K562 (cell line): ENCODE measurements at regions not wholly inside any gene's neighbourhood (a gene's known extent, or its start where the extent isn't known, plus 50 kb on each side); places are given as distances from the start of the nearest gene placed in this dataset.
A peak's percentile ranks its signal among the peaks of the same experiment; 100 is the strongest.

Source experiments
- ATAC-seq: fragments of 200-7000 bp; cut with Tn5 transposase; 3 replicates; pipeline ENCODE4 v1.9.1; 2020; ENCODE audit warnings: moderate library complexity
- BruUV-seq: library from RNA; stranded (reverse); fragments of 400-500 nt; replicated peaks from 2 replicates; lab custom pipeline; 2021; lab: Mats Ljungman, UMichigan
- CTCF ChIA-PET: fragments of 300-600 bp; formaldehyde crosslinking; extraction: SDS; loops from one replicate; lab custom pipeline; 2021; ENCODE audit warnings: low intra/inter-chr PET ratio; lab: Yijun Ruan, JAX
- POLR2A ChIA-PET: fragments of 300-600, 350-650 bp; sonication (Branson Sonifier 250); formaldehyde crosslinking; extraction: SDS; loops from one replicate; lab custom pipeline; 2021; ENCODE audit warnings: antibody characterized with exemption, inconsistent platforms; lab: Yijun Ruan, JAX
- DNase-seq, 4 experiments: peaks; one replicate each; pipeline versions ENCODE4 v3.0.0 to v3.0.0-alpha.2; 2011 to 2018; ENCODE audit warnings: low spot score in 3 of 4, mixed read lengths in 3 of 4; ENCODE audit errors: extremely low read depth in 1 of 4
- FAIRE-seq: peaks from 2 replicates; lab custom pipeline; 2011; peaks lifted over from hg19 to GRCh38; lab: Jason Lieb, UNC
- H2AFZ ChIP-seq: 2 replicates; pipeline ENCODE4 v1.6.0; 2011; ENCODE audit warnings: low read depth, low read length, control low read depth, inconsistent platforms
- H3K27ac ChIP-seq: fragments of 200-600 bp; 3 replicates; pipeline ENCODE4 v1.8.0; 2011; ENCODE audit warnings: low read depth, mild to moderate bottlenecking, control low read depth, inconsistent platforms, low read length, moderate library complexity, mixed read lengths; ENCODE audit errors: extremely low read depth
- H3K27me3 ChIP-seq, 2 experiments: fragments of 300-600 bp in 1 of 2; 2 replicates in 1 of 2; 3 replicates in 1 of 2; pipeline versions ENCODE4 v1.6.0 to v1.8.0; 2011; ENCODE audit warnings: inconsistent platforms in 2 of 2, low read length in 2 of 2, mild to moderate bottlenecking in 1 of 2, mixed read lengths in 1 of 2, moderate library complexity in 1 of 2; ENCODE audit not compliant: control insufficient read depth in 2 of 2, insufficient read depth in 2 of 2
- H3K36me3 ChIP-seq: fragments of 300-600 bp; 3 replicates; pipeline ENCODE4 v1.8.0; 2011; ENCODE audit warnings: mild to moderate bottlenecking, low read length, inconsistent platforms; ENCODE audit not compliant: control insufficient read depth, insufficient read depth
- H3K4me1 ChIP-seq, 2 experiments: fragments of 200-600 bp in 1 of 2; replicated peaks in 1 of 2; 2 replicates in 1 of 2; 3 replicates in 1 of 2; pipeline versions ENCODE4 v1.5.1 to v1.8.0; 2011; ENCODE audit warnings: inconsistent platforms in 2 of 2, low read length in 2 of 2, mild to moderate bottlenecking in 1 of 2, mixed read lengths in 1 of 2, moderate library complexity in 1 of 2; ENCODE audit not compliant: control insufficient read depth in 2 of 2, insufficient read depth in 2 of 2
- H3K4me2 ChIP-seq: 2 replicates; pipeline ENCODE4 v1.6.1; 2011; ENCODE audit warnings: low read length, control low read depth, inconsistent platforms, mixed read lengths; ENCODE audit not compliant: insufficient read depth
- H3K4me3 ChIP-seq: fragments of 200-600 bp; sonication (generic), shearing (Covaris generic); 2 replicates; pipeline ENCODE4 v1.5.1; 2016; ENCODE audit warnings: control low read depth, inconsistent platforms
- H3K79me2 ChIP-seq: fragments of 200-600 bp; 3 replicates; pipeline ENCODE4 v1.8.0; 2011; ENCODE audit warnings: low read length, inconsistent platforms; ENCODE audit not compliant: control insufficient read depth, insufficient read depth
- H3K9ac ChIP-seq, 2 experiments: 2 replicates each; pipeline versions ENCODE4 v1.6.0 to v1.6.1; 2011; ENCODE audit warnings: low read depth in 2 of 2, low read length in 2 of 2, control low read depth in 1 of 2, inconsistent platforms in 1 of 2, mild to moderate bottlenecking in 1 of 2, mixed read lengths in 1 of 2; ENCODE audit not compliant: insufficient read depth in 1 of 2
- H3K9me1 ChIP-seq: one replicate; pipeline ENCODE4 v1.6.0; 2011; ENCODE audit warnings: inconsistent platforms, mild to moderate bottlenecking, low read length, moderate library complexity; ENCODE audit not compliant: control insufficient read depth, insufficient read depth
- H3K9me3 ChIP-seq: replicated peaks from 2 replicates; pipeline ENCODE4 v1.5.1; 2011; ENCODE audit warnings: low read depth, low read length, inconsistent platforms; ENCODE audit not compliant: control insufficient read depth, insufficient read depth
- H4K20me1 ChIP-seq: replicated peaks from 2 replicates; pipeline ENCODE4 v1.6.1; 2011; ENCODE audit warnings: low read length, inconsistent platforms, mixed read lengths; ENCODE audit not compliant: control insufficient read depth, insufficient read depth
- NEUROD1 ChIP-seq: fragments of 150-350 bp; IDR thresholded peaks from 2 replicates; pipeline ENCODE4 v1.6.1; 2014; ENCODE audit warnings: borderline replicate concordance, low read length, low read depth; ENCODE audit not compliant: partially characterized antibody
- ZNF134 ChIP-seq: fragments of 250-450 bp; sonication (Bioruptor Pico); conservative IDR thresholded peaks from 2 replicates; pipeline ENCODE4 v1.4.0; 2020
- ZNF212 ChIP-seq: fragments of 450-650 bp; formaldehyde crosslinking; IDR thresholded peaks from 2 replicates; pipeline ENCODE4 v1.4.0; 2020; ENCODE audit warnings: mild to moderate bottlenecking
- WGBS: fragments of 100-300 bp; shearing (Covaris generic); methylation state at CpG from one replicate; pipeline ENCODE4 v1.1.6; 2016; ENCODE audit warnings: low coverage, mixed read lengths; ENCODE audit not compliant: insufficient coverage; ENCODE audit errors: missing lambda C conversion rate; 5-methylcytosine and 5-hydroxymethylcytosine counted together
- in situ Hi-C: fragments of 300-500 bp; cut with MboI; formaldehyde crosslinking; loops from 4 replicates; pipeline ENCODE4 v1.15.0; 2018; ENCODE audit warnings: inconsistent platforms, mixed read lengths
- intact Hi-C: fragments of 100-400 bp; cut with micrococcal nuclease; formaldehyde crosslinking; loops from 2 replicates; pipeline ENCODE4 v1.14.2; 2022
- TF ChIP-seq, protein P1 (sequence below): fragments of 250-450 bp; sonication (Bioruptor Pico); IDR thresholded peaks from 2 replicates; pipeline ENCODE4 v1.4.0; 2020; ENCODE audit warnings: mild to moderate bottlenecking, moderate library complexity
- TF ChIP-seq, protein P2 (sequence below): fragments of 250-450 bp; sonication (Bioruptor Pico); IDR thresholded peaks from 2 replicates; pipeline ENCODE4 v1.4.0; 2020; ENCODE audit warnings: mild to moderate bottlenecking, moderate library complexity

DNA sequence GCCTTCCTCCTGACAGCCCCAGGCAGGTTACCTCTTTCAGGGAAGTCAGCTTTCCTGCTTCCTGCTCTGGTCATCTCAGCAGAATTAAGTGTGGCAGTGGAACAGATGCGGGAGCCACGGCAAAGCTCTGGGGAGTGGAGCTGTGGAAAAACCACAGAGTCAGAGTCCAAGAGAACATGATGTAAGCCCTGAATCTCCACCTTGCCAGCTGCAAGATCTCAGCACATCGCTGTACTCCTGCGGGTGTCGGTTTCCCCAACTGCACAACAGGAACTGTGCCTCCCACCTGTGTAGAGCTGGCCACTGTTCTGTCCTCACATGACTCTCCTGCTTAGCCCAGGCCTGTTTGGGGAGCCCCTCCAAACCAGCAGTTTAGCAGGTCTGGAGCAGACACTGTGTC lies 123.7 kb downstream of the MATN1 start:
- DNase-seq (no peak), ATAC-seq (no peak)
- no peak overlapping the region for H3K9ac ChIP-seq
- H3K36me3 ChIP-seq, result no peaks in the 10 kb centered on the region
- H3K27me3 ChIP-seq, result peaks cover 0 to 17% of the 10 kb centered on the region in 2 experiments; a peak in 1 of 5 replicates
- no peak overlapping the region for H3K4me2 ChIP-seq
- intact Hi-C loops, result no loop called here
- TF ChIP-seq, protein P1, sequence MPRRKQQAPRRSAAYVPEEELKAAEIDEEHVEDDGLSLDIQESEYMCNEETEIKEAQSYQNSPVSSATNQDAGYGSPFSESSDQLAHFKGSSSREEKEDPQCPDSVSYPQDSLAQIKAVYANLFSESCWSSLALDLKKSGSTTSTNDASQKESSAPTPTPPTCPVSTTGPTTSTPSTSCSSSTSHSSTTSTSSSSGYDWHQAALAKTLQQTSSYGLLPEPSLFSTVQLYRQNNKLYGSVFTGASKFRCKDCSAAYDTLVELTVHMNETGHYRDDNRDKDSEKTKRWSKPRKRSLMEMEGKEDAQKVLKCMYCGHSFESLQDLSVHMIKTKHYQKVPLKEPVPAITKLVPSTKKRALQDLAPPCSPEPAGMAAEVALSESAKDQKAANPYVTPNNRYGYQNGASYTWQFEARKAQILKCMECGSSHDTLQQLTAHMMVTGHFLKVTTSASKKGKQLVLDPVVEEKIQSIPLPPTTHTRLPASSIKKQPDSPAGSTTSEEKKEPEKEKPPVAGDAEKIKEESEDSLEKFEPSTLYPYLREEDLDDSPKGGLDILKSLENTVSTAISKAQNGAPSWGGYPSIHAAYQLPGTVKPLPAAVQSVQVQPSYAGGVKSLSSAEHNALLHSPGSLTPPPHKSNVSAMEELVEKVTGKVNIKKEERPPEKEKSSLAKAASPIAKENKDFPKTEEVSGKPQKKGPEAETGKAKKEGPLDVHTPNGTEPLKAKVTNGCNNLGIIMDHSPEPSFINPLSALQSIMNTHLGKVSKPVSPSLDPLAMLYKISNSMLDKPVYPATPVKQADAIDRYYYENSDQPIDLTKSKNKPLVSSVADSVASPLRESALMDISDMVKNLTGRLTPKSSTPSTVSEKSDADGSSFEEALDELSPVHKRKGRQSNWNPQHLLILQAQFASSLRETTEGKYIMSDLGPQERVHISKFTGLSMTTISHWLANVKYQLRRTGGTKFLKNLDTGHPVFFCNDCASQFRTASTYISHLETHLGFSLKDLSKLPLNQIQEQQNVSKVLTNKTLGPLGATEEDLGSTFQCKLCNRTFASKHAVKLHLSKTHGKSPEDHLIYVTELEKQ (CRISPR knock-in tag), result no peak
- TF ChIP-seq NEUROD1 (no peak), ZNF212 (CRISPR knock-in tag) (no peak), ZNF134 (CRISPR knock-in tag) (no peak)
- TF ChIP-seq, protein P2, sequence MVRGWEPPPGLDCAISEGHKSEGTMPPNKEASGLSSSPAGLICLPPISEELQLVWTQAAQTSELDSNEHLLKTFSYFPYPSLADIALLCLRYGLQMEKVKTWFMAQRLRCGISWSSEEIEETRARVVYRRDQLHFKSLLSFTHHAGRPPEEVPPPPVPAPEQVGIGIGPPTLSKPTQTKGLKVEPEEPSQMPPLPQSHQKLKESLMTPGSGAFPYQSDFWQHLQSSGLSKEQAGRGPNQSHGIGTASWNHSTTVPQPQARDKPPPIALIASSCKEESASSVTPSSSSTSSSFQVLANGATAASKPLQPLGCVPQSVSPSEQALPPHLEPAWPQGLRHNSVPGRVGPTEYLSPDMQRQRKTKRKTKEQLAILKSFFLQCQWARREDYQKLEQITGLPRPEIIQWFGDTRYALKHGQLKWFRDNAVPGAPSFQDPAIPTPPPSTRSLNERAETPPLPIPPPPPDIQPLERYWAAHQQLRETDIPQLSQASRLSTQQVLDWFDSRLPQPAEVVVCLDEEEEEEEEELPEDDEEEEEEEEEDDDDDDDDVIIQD (CRISPR knock-in tag), result no peak
- TF ChIP-seq, all 486 proteins: peak for 0
- Histone ChIP-seq H3K4me3 (no peak overlapping the region), H3K9me1 (no peaks in the 10 kb centered on the region), H3K27ac (no peak overlapping the region), H3K79me2 (no peaks in the 10 kb centered on the region), H4K20me1 (no peaks in the 10 kb centered on the region), H3K4me1 (0 out of 5 replicates have a peak, but pooled peaks cover 0 to 4% of the 10 kb centered on the region in 2 experiments), H2AFZ (no peak overlapping the region), H3K9me3 (no peaks in the 10 kb centered on the region)
- 0% methylated on average over 5 of the region's 5 CpGs for WGBS
- no TSS peak for BruUV-seq
- in situ Hi-C loops, result no loop called here
- peak; percentile 6 for FAIRE-seq
- ChIA-PET POLR2A (no interaction called here), CTCF (no interaction called here)
